ENCODE measurements at regions not wholly inside any gene's neighbourhood (a gene's known extent, or its start where the extent isn't known, plus 50 kb on each side); places are given as distances from the start of the nearest gene placed in this dataset.

- Histone ChIP-seq H3K36me3 (ENCODE audit: insufficient read depth, low read length, poor library complexity, severe bottlenecking) (no peaks in the 10 kb centered on the region), H3K27ac (ENCODE audit: low read depth, low read length, poor library complexity, severe bottlenecking) (no peak overlapping the region), H3K9me3 (ENCODE audit: low read depth, low read length, poor library complexity, severe bottlenecking) (no peaks in the 10 kb centered on the region), H3K4me1 (ENCODE audit: insufficient read depth, low read length, poor library complexity, severe bottlenecking) (no peaks in the 10 kb centered on the region), H3K27me3 (replicated peaks; ENCODE audit: insufficient read depth, low read depth, low read length, poor library complexity) (no peaks in the 10 kb centered on the region), H3K4me3 (ENCODE audit: low read depth, low read length, poor library complexity, severe bottlenecking) (no peak overlapping the region)
- ChIA-PET CTCF (no interaction called here), POLR2A (ENCODE audit: low non-redundant PET) (no interaction called here)
- DNase-seq (ENCODE audit: low spot score), result no peak
- TF ChIP-seq, protein P1, sequence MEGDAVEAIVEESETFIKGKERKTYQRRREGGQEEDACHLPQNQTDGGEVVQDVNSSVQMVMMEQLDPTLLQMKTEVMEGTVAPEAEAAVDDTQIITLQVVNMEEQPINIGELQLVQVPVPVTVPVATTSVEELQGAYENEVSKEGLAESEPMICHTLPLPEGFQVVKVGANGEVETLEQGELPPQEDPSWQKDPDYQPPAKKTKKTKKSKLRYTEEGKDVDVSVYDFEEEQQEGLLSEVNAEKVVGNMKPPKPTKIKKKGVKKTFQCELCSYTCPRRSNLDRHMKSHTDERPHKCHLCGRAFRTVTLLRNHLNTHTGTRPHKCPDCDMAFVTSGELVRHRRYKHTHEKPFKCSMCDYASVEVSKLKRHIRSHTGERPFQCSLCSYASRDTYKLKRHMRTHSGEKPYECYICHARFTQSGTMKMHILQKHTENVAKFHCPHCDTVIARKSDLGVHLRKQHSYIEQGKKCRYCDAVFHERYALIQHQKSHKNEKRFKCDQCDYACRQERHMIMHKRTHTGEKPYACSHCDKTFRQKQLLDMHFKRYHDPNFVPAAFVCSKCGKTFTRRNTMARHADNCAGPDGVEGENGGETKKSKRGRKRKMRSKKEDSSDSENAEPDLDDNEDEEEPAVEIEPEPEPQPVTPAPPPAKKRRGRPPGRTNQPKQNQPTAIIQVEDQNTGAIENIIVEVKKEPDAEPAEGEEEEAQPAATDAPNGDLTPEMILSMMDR (conservative IDR thresholded peaks at IDR 0.05; ENCODE audit: low read depth, low read length), result no peak
- no peak for TF ChIP-seq EZH2 (IDR thresholded peaks at IDR 0.05; ENCODE audit: borderline replicate concordance, low read depth, low read length, poor library complexity, severe bottlenecking)
- no TSS peak for BruUV-seq (replicated peaks)
- intact Hi-C loops (cut with micrococcal nuclease; ENCODE audit: unreplicated experiment), result no loop called here
These were observed 176.4 kb downstream of the SIM1 start for GRCh38 chr6:100288311-100288710.

- no peaks in the 10 kb centered on the region for H3K4me1 ChIP-seq (ENCODE audit: insufficient read depth, low read length, poor library complexity, severe bottlenecking)
- CTCF ChIA-PET, result no interaction called here
- TF ChIP-seq, protein P1 (conservative IDR thresholded peaks at IDR 0.05; ENCODE audit: low read depth, low read length), result no peak
- no peak for TF ChIP-seq EZH2 (IDR thresholded peaks at IDR 0.05; ENCODE audit: borderline replicate concordance, low read depth, low read length, poor library complexity, severe bottlenecking)
- POLR2A ChIA-PET (ENCODE audit: low non-redundant PET), result no interaction called here
- intact Hi-C loops (cut with micrococcal nuclease; ENCODE audit: unreplicated experiment), result no loop called here
- no peak for DNase-seq (ENCODE audit: low spot score)
- no peak overlapping the region for H3K4me3 ChIP-seq (ENCODE audit: low read depth, low read length, poor library complexity, severe bottlenecking)
- no TSS peak for BruUV-seq (replicated peaks)
- no peaks in the 10 kb centered on the region for H3K9me3 ChIP-seq (ENCODE audit: low read depth, low read length, poor library complexity, severe bottlenecking)
- H3K27me3 ChIP-seq (replicated peaks; ENCODE audit: insufficient read depth, low read depth, low read length, poor library complexity), result no peaks in the 10 kb centered on the region
- H3K36me3 ChIP-seq (ENCODE audit: insufficient read depth, low read length, poor library complexity, severe bottlenecking), result no peaks in the 10 kb centered on the region
- no peak overlapping the region for H3K27ac ChIP-seq (ENCODE audit: low read depth, low read length, poor library complexity, severe bottlenecking)
These were observed 181.4 kb downstream of the SIM1 start for GRCh38 chr6:100283285-100283684.

DNA sequence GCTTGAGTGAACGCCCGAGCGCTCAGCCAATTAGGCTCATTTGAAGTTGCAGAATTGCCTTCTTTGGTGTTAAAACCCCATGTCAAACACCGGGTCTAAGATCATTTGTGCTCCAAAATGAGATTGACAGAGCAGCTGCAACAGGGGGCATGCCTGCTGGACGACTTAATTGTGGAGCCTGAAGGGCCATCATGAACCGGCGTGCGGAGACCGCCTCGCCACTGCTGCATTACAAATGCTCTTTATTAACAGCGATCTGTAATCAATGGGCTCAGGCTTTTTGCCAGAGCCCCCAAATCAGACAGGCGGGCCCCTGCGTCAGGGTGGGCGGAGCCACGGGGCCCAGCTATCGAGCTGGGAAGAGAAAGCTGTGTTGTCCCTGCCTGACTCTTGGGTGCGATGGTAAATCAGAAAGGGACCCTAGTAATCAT is 183.2 kb downstream of the SIM1 start:
- TF ChIP-seq EZH2 (IDR thresholded peaks at IDR 0.05; ENCODE audit: borderline replicate concordance, low read depth, low read length, poor library complexity, severe bottlenecking), result no peak
- TF ChIP-seq, protein P1 (conservative IDR thresholded peaks at IDR 0.05; ENCODE audit: low read depth, low read length), result no peak
- no peak overlapping the region for H3K4me3 ChIP-seq (ENCODE audit: low read depth, low read length, poor library complexity, severe bottlenecking)
- no peak overlapping the region for H3K27ac ChIP-seq (ENCODE audit: low read depth, low read length, poor library complexity, severe bottlenecking)
- DNase-seq (ENCODE audit: low spot score), result no peak
- POLR2A ChIA-PET (ENCODE audit: low non-redundant PET), result interaction anchor here (0.7 kb wide), 1 partner anchor 827 kb away, joined by 3 read pairs; no protein-coding TSS in a partner anchor
- no peaks in the 10 kb centered on the region for H3K36me3 ChIP-seq (ENCODE audit: insufficient read depth, low read length, poor library complexity, severe bottlenecking)
- H3K4me1 ChIP-seq (ENCODE audit: insufficient read depth, low read length, poor library complexity, severe bottlenecking), result no peaks in the 10 kb centered on the region
- H3K9me3 ChIP-seq (ENCODE audit: low read depth, low read length, poor library complexity, severe bottlenecking), result no peaks in the 10 kb centered on the region
- no TSS peak for BruUV-seq (replicated peaks)
- intact Hi-C loops (cut with micrococcal nuclease; ENCODE audit: unreplicated experiment), result no loop called here
- no peaks in the 10 kb centered on the region for H3K27me3 ChIP-seq (replicated peaks; ENCODE audit: insufficient read depth, low read depth, low read length, poor library complexity)
- CTCF ChIA-PET, result no interaction called here

All from A673 (cell line).